ENCODE measurements at regions not wholly inside any gene's neighbourhood (a gene's known extent, or its start where the extent isn't known, plus 50 kb on each side); places are given as distances from the start of the nearest gene placed in this dataset.
A peak's percentile ranks its signal among the peaks of the same experiment; 100 is the strongest.
"Not testable (repeated sequence)": the region's sequence is repeated elsewhere in the genome, so short reads cannot be mapped to it uniquely, and the experiment has no call there.

DNA sequence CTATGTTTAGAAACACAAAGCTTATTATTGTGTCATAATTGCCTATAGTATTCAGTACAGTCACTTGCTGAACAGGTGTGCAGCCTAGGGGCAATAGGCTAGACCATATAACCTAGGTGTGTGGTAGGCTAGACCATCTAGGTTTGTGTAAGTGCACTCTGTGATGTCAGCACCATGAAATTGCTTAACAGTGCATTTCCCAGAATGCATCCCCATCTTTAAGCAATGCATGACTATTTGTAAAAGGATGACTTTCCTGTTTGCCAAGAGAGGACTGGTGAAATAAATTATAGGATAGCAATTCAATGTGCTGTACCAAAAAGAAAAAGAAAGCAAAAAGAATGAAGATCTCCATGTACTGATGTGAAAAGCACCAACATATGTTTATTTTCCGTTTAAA is 288.7 kb upstream of the AUTS2 start:
- DNase-seq, result no peak

DNA sequence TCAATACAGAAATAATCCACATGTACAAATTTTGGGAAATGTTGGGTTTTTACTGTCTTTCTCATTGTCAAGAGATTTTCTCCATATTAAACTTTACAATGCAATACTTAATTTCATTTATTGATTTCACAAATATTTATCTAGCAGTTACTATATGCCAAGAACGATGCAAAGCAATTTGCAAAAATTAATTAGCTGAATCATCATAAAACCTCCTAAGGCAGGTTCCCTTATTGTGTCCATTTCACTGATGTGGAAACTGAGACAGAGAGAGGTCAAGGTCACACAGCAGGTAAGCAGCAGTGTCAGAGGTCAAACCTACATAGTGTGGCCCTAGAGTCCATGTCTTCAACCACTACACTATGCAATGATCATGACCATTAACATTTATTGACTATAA is 286.8 kb upstream of the AUTS2 start:
- no peak for DNase-seq

DNA sequence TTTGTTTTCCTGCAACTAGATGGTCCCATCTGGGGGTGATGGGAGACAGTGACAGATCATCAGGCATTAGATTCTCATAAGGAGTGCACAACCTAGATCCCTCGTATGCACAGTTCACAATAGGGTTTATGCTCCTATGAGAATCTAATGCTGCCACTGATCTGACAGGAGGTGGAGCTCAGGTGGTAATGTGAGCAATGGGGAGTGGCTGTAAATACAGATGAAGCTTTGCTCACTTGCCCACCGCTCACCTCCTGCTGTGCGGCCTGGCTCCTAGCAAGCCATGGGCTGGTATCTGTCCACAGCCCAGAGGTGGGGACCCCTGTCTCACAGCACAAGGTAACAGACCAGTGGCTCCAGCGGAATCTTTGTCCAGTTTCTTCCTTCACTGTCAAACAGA is 284.4 kb upstream of the AUTS2 start:
- DNase-seq, result not testable (repeated sequence)

DNA sequence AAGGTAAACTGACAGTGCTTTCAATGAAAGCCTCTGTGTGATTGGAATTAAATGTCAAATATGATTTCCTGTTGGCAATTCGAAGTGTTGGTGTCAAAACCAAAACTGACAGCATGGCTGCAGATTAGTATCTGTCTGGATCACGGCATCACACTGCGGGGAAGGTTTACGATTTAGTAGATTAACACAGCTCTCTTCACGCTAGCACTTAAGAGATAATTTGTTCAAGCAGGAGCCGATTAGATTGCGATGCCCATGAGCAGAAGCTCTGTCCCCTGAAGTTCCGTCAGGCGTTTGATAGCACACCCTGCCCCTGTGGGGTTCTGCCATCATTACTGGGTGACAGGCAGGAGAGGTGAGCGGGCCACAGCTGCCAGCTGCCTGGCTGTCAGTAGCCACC is 279.5 kb upstream of the AUTS2 start:
- no peak for DNase-seq

DNA sequence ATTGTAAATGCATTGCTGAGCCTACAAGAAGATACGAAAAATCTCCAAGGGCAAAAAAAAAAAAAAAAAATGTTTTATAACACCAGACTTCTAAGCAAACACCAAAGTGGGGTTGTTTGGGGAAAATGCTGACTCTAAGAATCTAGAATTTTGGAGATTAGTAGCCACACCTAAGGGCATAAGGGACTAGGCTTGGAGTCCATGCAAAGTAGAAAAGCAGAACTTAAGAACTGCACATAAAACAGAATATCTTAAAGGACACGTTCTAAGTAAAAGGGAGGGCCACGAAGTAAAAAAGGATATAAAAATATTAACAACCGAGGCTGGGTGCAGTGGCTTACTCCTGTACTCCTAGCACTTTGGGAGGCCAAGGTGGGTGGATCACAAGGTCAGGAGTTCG is 269.8 kb upstream of the AUTS2 start:
- no peak for DNase-seq

DNA sequence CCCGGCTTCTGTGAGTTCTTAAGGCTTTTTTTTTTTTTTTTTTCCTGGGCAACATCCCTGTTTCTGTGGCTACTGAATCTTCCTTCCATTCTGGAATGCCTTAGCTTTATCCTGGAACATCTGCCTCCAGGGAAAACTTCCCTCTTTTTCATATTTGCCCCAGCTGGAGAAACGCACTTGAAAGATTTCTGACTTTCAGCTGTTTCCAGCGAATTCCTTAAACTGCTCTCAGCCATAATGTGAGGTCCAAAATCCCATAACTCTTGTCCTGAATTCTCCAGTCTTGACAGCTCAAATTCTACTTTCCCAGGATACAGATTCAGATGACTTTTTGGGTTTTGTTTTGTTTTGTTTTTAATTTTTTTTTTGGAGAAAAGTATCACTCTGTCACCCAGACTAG is 263.6 kb upstream of the AUTS2 start:
- no peak for DNase-seq

DNA sequence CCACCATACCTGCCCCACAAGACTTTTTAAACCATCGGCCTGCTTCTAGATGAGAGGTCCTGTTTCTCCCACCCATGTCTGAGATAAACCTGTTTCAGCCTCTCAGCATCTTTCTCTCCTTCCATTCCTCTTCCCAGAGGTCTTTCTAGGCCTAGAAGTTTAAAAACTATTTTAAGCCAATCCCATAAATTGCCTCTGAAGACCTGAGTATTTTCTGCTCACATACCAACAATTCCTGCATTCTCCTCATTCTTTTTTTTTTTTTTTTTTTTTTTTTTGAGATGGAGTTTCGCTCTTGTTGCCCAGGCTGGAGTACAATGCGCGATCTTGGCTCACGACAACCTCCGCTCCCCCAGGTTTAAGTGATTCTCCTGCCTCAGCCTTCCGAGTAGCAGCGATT is 262.9 kb upstream of the AUTS2 start:
- no peak for DNase-seq

DNA sequence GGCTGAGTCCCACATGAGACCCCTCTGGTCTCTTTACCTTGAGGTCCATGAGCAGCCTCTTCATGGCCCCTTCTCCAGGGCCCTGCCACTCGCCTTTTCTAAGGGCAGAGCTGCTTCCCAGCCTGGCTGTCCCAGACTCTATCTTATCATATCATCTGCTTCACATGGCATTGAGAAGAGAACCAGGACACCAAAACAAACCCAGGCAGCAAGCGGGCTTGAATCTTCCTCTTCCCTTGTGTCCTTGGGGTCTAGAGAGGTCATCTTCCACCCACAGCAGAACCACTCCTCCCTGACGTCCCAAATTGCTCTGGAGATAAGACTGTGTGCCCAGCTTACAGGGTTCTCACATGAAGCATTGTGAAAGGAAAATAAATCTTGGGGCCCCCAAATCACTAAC is 261.3 kb upstream of the AUTS2 start:
- no peak for DNase-seq

DNA sequence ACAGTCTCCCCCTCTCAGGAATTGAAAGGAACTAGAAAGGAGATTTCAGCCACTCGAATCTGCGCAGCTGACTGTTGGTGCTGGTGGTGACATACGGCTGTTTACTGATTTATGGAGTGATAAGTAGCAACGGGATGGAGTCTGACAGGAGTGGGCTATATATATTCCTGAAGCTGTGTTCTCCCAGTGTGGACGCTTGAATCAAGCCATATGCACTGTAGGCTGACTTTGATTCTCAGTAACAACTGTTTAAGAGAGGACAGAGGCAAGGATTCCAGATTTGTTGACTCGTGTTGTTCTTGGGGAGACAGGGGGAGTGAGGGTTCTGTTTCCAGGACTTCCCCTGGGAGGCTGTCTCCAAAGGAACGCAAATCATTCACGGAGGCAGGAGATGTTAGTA is 260.1 kb upstream of the AUTS2 start:
- no peak for DNase-seq

DNA sequence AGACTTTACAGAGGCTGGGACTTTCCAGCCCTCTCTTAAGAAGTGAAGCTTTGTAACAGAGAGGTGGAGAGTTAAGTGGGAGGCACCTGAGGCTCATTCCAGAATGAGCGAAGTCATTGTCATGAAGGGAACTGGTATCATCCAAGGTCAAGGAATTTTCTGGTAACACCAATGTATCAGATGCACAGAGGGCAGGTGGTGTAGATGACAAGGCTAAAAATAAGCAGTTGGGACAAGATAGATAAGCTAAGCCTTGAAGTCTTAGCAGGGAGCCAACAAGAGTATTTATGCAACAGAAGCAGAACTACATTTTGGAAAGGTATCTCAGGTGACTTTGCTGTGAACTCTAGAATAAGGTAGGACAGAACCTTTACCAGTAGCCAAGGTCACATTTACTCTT is 257.0 kb upstream of the AUTS2 start:
- no peak for DNase-seq

DNA sequence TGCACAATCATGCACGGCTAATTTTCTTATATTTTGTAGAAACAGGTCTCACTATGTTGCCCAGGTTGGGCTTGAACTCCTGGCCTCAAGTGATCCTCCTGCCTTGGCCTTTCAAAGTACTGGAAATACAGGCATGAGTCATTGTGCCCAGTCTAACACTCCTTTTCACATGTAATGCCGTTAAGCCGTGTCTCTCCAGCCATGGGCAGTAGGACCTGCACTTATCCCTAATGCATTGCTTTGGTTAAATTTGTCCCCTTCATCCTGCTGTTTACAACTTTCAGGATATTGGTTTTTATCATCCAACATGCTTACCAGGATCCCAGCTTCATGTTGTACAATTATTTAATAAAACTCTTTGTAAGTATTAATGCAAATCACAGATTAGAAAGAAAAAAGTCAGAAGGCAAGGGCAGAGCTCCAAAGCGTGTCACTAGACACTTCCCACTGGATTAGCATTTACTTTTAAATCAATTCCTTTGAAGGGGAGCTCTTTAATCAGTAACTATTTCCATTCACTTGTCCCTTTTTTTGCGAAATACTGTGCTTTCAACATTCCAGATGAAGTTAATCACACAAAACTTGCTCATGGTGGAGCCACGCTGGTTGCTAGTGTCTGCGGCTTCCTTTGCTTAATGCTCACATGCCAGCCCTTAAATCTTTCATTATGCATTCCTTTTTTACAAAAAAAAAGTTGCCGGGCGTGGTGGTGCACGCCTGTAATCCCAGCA is 256.0 kb upstream of the AUTS2 start:
- no peak for DNase-seq

DNA sequence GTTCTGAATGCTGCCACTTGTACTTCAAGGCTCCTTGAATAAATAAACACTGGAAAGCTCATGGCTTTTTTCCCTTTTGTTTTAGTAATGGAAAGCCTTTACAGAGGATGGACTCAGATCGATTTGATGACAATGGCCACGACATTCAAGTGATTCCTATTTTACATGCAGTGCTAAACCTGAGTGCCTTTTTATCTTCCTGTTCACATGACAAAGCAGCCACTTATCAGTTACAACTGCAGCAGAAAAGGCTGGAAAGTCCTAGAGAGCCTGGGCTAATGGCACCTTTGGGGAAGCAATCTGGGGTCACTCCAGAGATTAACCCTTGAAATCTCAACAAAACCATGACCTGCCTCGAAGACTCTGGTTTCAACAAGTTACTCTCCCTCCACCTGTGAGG is 249.0 kb upstream of the AUTS2 start:
- DNase-seq, result no peak

DNA sequence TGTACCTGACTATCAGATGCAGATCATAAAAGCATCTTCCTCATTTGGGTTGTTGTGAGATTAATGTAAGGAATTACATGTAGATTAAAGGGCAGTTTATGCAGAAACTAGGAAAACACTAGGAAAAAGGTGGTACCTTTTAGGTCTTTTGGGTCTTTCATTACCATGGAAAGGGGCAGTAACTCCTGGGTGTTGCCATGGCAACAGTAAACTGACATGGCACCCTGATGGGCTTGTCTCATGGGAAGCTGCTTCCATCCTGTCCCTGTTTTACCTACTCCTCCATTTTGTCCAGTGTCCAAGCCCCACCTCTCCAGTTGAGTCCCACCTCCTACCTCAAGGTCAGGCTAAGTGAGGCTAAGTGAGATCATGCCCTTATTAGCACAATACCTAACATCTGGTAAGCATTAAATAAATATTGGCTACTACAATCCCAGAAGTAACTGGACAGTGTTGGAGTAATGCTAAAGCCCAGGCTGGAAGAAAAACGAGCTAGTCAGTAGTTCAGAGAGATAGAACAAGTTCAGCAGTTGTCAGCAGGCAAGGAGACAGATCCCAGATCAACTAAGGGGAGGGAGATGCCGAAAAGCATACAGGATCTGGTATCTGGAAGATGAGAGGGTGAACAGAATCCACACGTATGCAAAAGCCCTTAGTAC is 240.0 kb upstream of the AUTS2 start:
- DNase-seq, result no peak

DNA sequence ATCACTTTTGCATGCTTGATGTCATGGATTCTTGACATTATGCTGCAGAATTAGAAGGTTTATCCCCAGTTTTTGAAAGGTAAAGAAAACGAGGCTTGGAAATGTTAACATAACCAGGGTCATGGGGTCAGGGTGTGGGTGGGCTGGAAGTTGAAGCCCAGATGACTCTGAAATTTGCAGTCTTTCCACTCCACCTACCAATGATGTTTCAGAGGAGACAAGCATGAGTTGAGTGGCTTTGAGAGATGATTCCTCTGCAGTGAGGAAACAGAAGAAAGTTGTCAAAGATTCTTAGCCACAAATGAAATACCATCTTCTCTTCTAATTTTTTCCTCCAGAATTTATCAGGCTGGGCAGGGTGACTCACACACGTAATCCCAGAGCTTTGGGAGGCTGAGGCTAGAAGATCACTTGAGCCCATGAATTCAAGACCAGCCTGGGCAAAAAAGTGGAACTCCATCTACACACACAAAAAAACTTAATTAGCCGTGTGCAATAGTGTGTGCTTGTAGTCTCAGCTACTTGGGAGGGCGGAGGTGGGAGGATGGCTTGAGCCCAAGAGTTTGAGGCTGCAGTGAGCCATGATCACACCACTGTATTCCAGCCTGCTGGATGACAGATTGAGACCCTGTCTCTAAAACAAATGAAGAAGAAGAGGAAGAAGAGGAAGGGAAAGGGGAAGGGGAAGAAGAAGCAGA is 239.1 kb upstream of the AUTS2 start:
- DNase-seq, result no peak

DNA sequence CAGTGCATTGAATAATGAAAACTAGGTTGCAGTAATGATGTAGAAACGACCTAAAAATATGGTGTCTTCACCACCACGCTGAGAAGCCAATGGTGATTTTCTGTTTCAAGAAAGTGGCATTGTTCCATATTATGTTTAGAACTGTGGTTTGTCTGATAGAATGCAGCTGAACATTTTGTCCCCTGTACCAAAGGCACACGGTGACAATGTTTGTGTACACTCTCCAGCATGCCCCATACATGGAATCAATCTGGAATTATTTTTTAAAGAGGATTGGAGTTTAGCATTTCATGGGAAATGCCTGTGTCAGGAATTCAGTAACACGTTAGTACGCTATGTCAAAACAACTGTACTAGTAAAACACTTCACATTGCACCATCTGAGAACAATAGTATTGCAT is 237.4 kb upstream of the AUTS2 start:
- no peak for DNase-seq

DNA sequence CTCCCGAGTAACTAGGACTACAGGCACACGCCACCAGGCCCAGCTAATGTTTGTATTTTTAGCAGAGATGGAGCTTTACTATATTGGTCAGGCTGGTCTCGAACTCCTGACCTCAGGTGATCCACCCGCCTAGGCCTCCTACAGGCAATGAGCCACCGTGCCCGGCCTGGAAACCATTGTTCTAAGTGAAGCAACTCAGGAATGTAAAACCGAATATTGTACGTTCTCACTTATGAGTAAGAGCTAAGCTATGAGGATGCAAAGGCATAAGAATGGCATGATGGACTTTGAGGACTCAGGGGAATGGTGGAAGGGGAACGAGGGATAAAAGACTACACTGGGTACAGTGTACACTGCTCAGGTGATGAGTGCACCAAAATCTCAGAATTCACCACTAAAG is 235.1 kb upstream of the AUTS2 start:
- DNase-seq, result no peak

DNA sequence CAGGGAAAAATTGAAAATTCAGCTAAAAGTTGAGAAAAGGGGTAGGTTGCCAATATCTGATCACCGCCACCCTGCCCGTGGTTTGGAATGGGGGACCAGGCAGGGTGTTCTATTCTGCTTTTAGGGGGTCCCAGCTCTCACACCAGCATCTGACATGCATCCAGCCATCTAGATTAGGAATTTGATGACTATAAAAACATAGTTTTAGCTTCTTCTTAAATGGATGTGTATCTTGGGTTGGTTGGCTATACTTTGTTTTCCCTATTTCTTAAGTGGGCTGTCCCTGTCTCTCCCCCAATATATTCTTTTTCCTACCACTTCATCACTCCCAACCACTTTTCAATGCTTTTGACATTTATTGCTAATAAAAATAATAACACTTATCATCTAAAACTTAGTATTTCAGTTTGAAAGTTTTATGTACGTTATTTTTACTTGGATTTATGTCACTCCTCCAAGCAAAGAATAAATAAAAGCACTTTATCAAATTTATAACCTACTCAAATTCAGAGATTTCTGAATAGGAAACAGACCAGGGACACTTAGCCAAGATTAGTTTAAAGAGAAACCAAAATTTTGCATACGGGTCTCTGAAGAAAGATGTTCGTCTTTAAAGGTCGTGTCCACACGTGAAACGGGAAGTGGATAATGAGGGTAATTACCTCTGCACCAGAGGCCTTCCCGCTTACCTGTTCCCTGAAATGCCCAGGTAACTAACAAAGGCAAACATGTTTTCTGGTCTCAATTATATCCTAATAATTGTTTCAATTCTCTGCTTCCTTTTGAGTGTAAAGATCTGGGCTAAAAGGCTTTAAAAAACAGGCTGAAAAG is 233.2 kb upstream of the AUTS2 start:
- DNase-seq, result no peak

DNA sequence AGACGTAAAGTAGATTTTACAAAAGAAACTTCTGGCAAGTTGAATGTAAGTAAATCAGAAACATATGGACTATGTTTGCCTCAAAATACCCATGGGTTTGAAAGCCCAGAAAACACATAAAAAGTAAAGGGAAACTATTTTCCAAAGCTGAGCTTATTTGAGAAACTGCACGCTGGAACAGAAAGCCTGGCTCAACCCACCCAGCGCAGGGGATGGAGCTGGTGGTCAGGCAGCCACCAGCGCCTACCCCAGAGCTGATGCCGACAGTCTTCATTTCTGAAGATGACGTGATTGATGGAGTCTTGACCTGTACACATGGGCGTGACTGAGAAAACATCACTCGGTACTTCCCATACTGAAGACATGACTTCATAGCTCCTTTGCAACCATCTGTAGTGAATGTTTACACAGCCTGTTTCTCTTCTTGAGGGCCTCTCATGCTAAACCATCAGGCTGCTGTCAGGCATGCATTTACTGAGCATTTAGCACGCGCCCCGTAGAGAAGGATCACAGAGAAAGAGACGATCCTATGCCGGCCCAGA is 232.6 kb upstream of the AUTS2 start:
- DNase-seq, result no peak

DNA sequence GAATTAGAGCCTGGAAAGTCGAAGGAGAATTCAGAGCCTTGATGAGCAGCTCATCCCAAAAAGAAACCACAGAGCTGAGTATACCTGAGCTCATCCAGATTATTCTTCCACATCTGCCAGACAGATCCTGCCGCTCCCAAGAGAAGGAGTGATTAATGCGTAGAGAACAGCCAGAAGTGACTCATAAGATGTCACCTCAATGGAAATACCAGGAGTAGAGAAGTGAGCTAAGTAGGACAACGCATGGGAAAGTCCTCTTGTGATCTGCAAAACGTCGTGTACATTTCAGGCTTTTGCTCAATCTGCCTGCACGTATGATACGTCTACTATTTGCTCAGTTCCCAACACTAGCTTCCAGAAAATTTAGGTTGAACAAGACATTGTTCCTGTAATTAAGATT is 230.5 kb upstream of the AUTS2 start:
- DNase-seq, result no peak

DNA sequence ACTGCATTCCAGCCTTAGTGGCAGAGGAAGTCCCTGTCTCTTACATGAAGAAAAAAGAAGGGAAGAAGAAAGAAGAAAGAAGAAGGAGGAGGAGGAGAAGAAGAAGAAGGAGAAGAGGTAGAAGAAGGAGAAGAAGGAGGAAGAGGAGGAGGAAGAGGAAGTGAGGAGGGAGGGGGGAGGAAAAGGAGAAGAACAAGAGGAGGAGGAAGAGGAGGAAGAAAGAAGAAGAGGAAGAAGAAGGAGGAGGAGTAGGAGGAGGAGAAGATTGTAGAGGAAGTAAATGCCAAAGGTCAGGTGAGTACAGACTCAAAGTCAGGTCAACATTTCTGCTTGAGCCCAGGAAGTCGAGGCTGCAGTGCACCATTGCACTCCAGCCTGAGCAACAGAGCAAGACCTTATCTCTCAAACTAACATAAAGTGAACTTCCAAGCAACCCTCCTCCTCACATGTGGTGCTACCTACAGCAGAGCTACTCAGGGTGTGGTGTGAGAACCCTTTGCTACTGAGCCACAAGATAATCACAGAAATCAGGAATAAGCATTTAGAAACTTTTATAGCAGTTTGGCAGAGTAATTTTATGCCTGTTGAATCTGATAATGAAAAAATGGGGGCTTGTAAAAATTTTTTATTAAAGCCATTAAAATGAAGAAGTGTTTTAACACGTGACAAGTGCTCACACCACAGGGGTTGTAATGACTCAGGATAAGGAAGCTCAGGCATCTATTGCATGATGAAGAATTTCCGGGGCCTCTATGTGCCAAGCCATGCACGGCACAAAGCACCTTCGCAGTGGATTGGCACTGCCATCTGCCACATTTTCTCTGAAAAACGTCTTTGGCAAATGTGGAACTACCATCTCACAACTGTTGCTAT is 224.9 kb upstream of the AUTS2 start:
- peak; percentile 21 to 39 for DNase-seq

DNA sequence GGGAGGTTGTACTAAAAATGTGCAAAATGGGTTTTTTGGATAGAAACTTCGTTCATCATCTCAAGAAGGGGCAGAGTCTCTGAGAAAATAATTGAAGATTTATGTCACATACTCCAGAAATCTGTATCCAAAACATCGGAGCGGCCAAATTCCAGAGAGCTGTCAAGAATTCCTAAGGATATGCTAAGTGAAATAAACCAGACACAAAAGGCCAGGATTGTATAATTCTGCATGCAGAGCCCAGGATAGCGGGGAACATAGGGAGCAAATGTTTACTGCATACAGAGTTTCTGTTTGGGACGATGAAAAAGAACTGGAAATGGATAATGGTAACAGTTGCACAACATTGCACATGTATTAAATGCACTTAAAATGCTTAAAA is 224.2 kb upstream of the AUTS2 start:
- DNase-seq, result no peak

DNA sequence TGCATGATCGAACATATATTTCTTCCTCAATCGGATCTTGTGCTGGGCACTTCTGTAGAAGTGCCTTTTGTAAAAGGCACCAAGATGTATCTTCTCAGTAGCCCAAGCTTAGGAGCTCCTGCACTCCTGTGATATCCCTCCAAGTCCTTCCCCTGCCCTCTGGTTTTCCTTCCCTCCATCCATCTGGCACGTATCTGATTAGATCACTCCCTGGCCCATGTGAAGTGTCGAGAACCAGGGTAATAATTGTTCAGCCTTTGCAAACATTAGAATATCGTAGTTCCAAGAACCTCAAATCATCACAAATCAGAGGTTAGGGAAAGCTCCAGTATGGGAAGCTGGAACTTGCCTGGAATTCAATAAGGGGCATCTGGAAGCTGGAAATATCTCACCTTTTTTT is 221.1 kb upstream of the AUTS2 start:
- no peak for DNase-seq

Measured in AML-193 (cell line).